Neutrophil (primary cell): ENCODE measurements at regions not wholly inside any gene's neighbourhood (a gene's known extent, or its start where the extent isn't known, plus 50 kb on each side); places are given as distances from the start of the nearest gene placed in this dataset.

Experiments
- H3K27ac ChIP-seq: fragments of 200-600 bp; sonication (generic); 2 replicates; pipeline ENCODE4 v1.5.1; 2016; ENCODE audit warnings: mild to moderate bottlenecking, moderate library complexity
- H3K27me3 ChIP-seq: fragments of 200-600 bp; sonication (generic); 2 replicates; pipeline ENCODE4 v1.6.0; 2016; ENCODE audit warnings: mild to moderate bottlenecking
- H3K36me3 ChIP-seq: fragments of 200-600 bp; sonication (generic); 2 replicates; pipeline ENCODE4 v1.5.1; 2017
- H3K4me1 ChIP-seq, 2 experiments: fragments of 200-600 bp in 1 of 2; sonication (generic) in 1 of 2; 1 replicate in 1 of 2; 2 replicates in 1 of 2; pipeline versions ENCODE4 v1.5.1 to v1.6.1; 2013 to 2016; ENCODE audit warnings: low read depth in 1 of 2, low read length in 1 of 2, mild to moderate bottlenecking in 1 of 2, moderate library complexity in 1 of 2; ENCODE audit not compliant: control insufficient read depth in 1 of 2, insufficient read depth in 1 of 2
- H3K4me3 ChIP-seq, 2 experiments: fragments of 200-600 bp in 1 of 2; sonication (generic) in 1 of 2; 1 replicate in 1 of 2; 2 replicates in 1 of 2; pipeline ENCODE4 v1.5.1; 2013 to 2016; ENCODE audit warnings: low read depth in 1 of 2, low read length in 1 of 2, mild to moderate bottlenecking in 1 of 2, moderate library complexity in 1 of 2
- H3K9me3 ChIP-seq: fragments of 200-600 bp; sonication (generic); 2 replicates; pipeline ENCODE4 v1.5.1; 2016
- CTCF ChIP-seq: fragments of 200-600 bp; sonication (generic); IDR thresholded peaks from 2 replicates; pipeline ENCODE4 v1.5.1; 2016; ENCODE audit warnings: antibody characterized with exemption

- no peak overlapping the region for H3K4me3 ChIP-seq
- no peaks in the 10 kb centered on the region for H3K9me3 ChIP-seq
- no peaks in the 10 kb centered on the region for H3K27me3 ChIP-seq
- no peaks in the 10 kb centered on the region for H3K4me1 ChIP-seq
- H3K27ac ChIP-seq: no peak overlapping the region
- H3K36me3 ChIP-seq: no peaks in the 10 kb centered on the region
- TF ChIP-seq CTCF: no peak
Observed at GRCh38 chr5:165876538-165876937, 2371.1 kb downstream of the MAT2B start.

- H3K4me1 ChIP-seq: no peaks in the 10 kb centered on the region
- H3K27ac ChIP-seq: no peak overlapping the region
- no peaks in the 10 kb centered on the region for H3K36me3 ChIP-seq
- H3K4me3 ChIP-seq: no peak overlapping the region
- no peaks in the 10 kb centered on the region for H3K27me3 ChIP-seq
- no peaks in the 10 kb centered on the region for H3K9me3 ChIP-seq
- no peak for TF ChIP-seq CTCF
Observed at GRCh38 chr5:165877475-165877874, 2372.1 kb downstream of the MAT2B start.

- H3K27me3 ChIP-seq: no peaks in the 10 kb centered on the region
- no peaks in the 10 kb centered on the region for H3K4me1 ChIP-seq
- H3K36me3 ChIP-seq: no peaks in the 10 kb centered on the region
- no peak overlapping the region for H3K4me3 ChIP-seq
- TF ChIP-seq CTCF: no peak
- H3K27ac ChIP-seq: no peak overlapping the region
- no peaks in the 10 kb centered on the region for H3K9me3 ChIP-seq
Observed at GRCh38 chr5:165881259-165881658, 2375.8 kb downstream of the MAT2B start.

GRCh38 chr5:165882099-165882498 lies 2376.7 kb downstream of the MAT2B start:
- no peak overlapping the region for H3K4me3 ChIP-seq
- TF ChIP-seq CTCF: no peak
- H3K36me3 ChIP-seq: no peaks in the 10 kb centered on the region
- no peaks in the 10 kb centered on the region for H3K4me1 ChIP-seq
- H3K27ac ChIP-seq: no peak overlapping the region
- no peaks in the 10 kb centered on the region for H3K27me3 ChIP-seq
- no peaks in the 10 kb centered on the region for H3K9me3 ChIP-seq

- no peak for TF ChIP-seq CTCF
- Histone ChIP-seq H3K27me3 (no peaks in the 10 kb centered on the region), H3K4me3 (no peak overlapping the region)
Observed at GRCh38 chr5:165885623-165886350, 2380.4 kb downstream of the MAT2B start.

More at GRCh38 chr5:165885623-165886350, 2380.4 kb downstream of the MAT2B start:
- Histone ChIP-seq H3K27ac (no peak overlapping the region), H3K36me3 (no peaks in the 10 kb centered on the region), H3K4me1 (no peaks in the 10 kb centered on the region), H3K9me3 (no peaks in the 10 kb centered on the region)
